Thyroid gland (tissue), 4 donors: ENCODE measurements at regions not wholly inside any gene's neighbourhood (a gene's known extent, or its start where the extent isn't known, plus 50 kb on each side); places are given as distances from the start of the nearest gene placed in this dataset.

ENCODE experiments used
- DNase-seq, 2 donors: peaks; one replicate each; pipeline ENCODE4 v3.0.0-alpha.2; 2019
- H3K27ac ChIP-seq, 3 donors: fragments of 200-600 bp; sonication (generic); 1 replicate in 2 of 3; 2 replicates in 1 of 3; pipeline ENCODE4 v1.5.1; 2016 to 2019; ENCODE audit warnings: mild to moderate bottlenecking in 1 of 3, moderate library complexity in 1 of 3
- H3K27me3 ChIP-seq: fragments of 200-600 bp; sonication (generic); one replicate; pipeline ENCODE4 v1.5.1; 2019
- H3K36me3 ChIP-seq, 2 donors: fragments of 200-600 bp; sonication (generic); one replicate each; pipeline ENCODE4 v1.5.1; 2016 to 2019
- H3K4me1 ChIP-seq, 2 donors: fragments of 200-600 bp; sonication (generic); one replicate each; pipeline ENCODE4 v1.5.1; 2017 to 2019
- H3K4me3 ChIP-seq, 3 donors: fragments of 200-600 bp; sonication (generic); replicated peaks in 1 of 3; 1 replicate in 2 of 3; 2 replicates in 1 of 3; pipeline ENCODE4 v1.5.1; 2016; ENCODE audit warnings: mild to moderate bottlenecking in 1 of 3
- H3K9me3 ChIP-seq: fragments of 200-600 bp; sonication (generic); one replicate; pipeline ENCODE4 v1.5.1; 2017
- POLR2A ChIP-seq, 2 donors: fragments of 450-650 bp; IDR thresholded peaks; one replicate each; pipeline ENCODE4 v1.6.1; 2017; ENCODE audit warnings: antibody characterized with exemption in 2 of 2, mild to moderate bottlenecking in 2 of 2, moderate library complexity in 1 of 2
- WGBS, 2 donors: methylation state at CpG; one replicate each; pipeline ENCODE4 v1.1.5; 2017; 5-methylcytosine and 5-hydroxymethylcytosine counted together
- intact Hi-C: fragments of 100-400 bp; cut with DNase I; formaldehyde crosslinking; loops from one replicate; pipeline ENCODE4 v1.15.1; 2023
- TF ChIP-seq, protein P1 (sequence below), 6 experiments: fragments of 200-600 bp in 3 of 6; fragments of 450-650 bp in 3 of 6; sonication (generic) in 3 of 6; IDR thresholded peaks; one replicate each; pipeline ENCODE4 v1.5.1; 2016 to 2019; ENCODE audit warnings: antibody characterized with exemption in 6 of 6, mild to moderate bottlenecking in 2 of 6, inconsistent platforms in 1 of 6, moderate library complexity in 1 of 6

DNA sequence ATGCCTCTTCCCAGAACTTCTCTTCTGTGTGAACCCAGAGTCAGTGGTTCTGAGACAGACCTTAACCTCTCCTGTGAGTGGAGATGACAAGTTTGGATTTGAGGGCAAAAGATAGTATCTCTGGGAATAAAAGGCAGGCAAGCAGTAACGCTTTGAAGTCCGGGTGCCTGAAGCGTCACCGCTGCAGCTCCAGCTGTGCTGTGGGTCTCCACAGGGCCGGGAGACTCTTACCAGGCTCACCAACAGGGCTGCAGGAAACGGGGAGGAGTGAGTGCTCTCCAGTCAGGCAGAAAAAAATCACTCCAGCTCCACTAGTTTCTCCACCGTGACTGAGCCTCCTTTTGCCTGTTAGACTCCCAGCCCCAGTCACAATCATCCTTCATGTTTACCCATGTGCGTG is 79.7 kb upstream of the MAP4K4 start:
- Histone ChIP-seq H3K9me3 (no peaks in the 10 kb centered on the region), H3K36me3 (no peaks in the 10 kb centered on the region), H3K4me3 (no peak overlapping the region), H3K27me3 (no peaks in the 10 kb centered on the region), H3K27ac (no peak overlapping the region), H3K4me1 (no peaks in the 10 kb centered on the region)
- peak; percentile 17 to 18 for DNase-seq
- intact Hi-C loops = no loop called here
- TF ChIP-seq POLR2A (IDR thresholded peaks at IDR 0.05) = no peak
- TF ChIP-seq, protein P1, sequence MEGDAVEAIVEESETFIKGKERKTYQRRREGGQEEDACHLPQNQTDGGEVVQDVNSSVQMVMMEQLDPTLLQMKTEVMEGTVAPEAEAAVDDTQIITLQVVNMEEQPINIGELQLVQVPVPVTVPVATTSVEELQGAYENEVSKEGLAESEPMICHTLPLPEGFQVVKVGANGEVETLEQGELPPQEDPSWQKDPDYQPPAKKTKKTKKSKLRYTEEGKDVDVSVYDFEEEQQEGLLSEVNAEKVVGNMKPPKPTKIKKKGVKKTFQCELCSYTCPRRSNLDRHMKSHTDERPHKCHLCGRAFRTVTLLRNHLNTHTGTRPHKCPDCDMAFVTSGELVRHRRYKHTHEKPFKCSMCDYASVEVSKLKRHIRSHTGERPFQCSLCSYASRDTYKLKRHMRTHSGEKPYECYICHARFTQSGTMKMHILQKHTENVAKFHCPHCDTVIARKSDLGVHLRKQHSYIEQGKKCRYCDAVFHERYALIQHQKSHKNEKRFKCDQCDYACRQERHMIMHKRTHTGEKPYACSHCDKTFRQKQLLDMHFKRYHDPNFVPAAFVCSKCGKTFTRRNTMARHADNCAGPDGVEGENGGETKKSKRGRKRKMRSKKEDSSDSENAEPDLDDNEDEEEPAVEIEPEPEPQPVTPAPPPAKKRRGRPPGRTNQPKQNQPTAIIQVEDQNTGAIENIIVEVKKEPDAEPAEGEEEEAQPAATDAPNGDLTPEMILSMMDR (IDR thresholded peaks at IDR 0.05) = no peak
- 42 to 50% methylated on average over 6 to 8 of the region's 8 CpGs for WGBS, 2 donors

- Histone ChIP-seq H3K27ac (no peak overlapping the region), H3K9me3 (no peaks in the 10 kb centered on the region), H3K36me3 (no peaks in the 10 kb centered on the region), H3K4me3 (no peak overlapping the region), H3K27me3 (no peaks in the 10 kb centered on the region), H3K4me1 (no peaks in the 10 kb centered on the region)
- TF ChIP-seq, protein P1 (IDR thresholded peaks at IDR 0.05) = no peak
- TF ChIP-seq POLR2A (IDR thresholded peaks at IDR 0.05) = no peak
- intact Hi-C loops = no loop called here
- no peak for DNase-seq
- WGBS, 2 donors = 81 to 87% methylated on average over 8 of the region's 8 CpGs
Measured at GRCh38 chr2:101617188-101617587, 80.3 kb upstream of the MAP4K4 start.

- H3K9me3 ChIP-seq = no peaks in the 10 kb centered on the region
- 89 to 97% methylated on average over 5 of the region's 5 CpGs for WGBS, 2 donors
- no peaks in the 10 kb centered on the region for H3K27me3 ChIP-seq
- no peaks in the 10 kb centered on the region for H3K36me3 ChIP-seq
- H3K27ac ChIP-seq = no peak overlapping the region
- no peak overlapping the region for H3K4me3 ChIP-seq
- no peaks in the 10 kb centered on the region for H3K4me1 ChIP-seq
- intact Hi-C loops = no loop called here
- no peak for DNase-seq
- TF ChIP-seq POLR2A (IDR thresholded peaks at IDR 0.05) = no peak
- TF ChIP-seq, protein P1 (IDR thresholded peaks at IDR 0.05) = no peak
Measured at GRCh38 chr2:101614127-101614759, 83.3 kb upstream of the MAP4K4 start.

- intact Hi-C loops = no loop called here
- Histone ChIP-seq H3K4me1 (no peaks in the 10 kb centered on the region), H3K4me3 (no peak overlapping the region), H3K27ac (no peak overlapping the region), H3K27me3 (no peaks in the 10 kb centered on the region), H3K9me3 (no peaks in the 10 kb centered on the region), H3K36me3 (no peaks in the 10 kb centered on the region)
- no peak for DNase-seq
- WGBS, 2 donors = 79 to 83% methylated on average over 14 to 15 of the region's 15 CpGs
- TF ChIP-seq POLR2A (IDR thresholded peaks at IDR 0.05) = no peak
- TF ChIP-seq, protein P1 (IDR thresholded peaks at IDR 0.05) = no peak
Measured at GRCh38 chr2:101613056-101613704, 84.3 kb upstream of the MAP4K4 start.

DNA sequence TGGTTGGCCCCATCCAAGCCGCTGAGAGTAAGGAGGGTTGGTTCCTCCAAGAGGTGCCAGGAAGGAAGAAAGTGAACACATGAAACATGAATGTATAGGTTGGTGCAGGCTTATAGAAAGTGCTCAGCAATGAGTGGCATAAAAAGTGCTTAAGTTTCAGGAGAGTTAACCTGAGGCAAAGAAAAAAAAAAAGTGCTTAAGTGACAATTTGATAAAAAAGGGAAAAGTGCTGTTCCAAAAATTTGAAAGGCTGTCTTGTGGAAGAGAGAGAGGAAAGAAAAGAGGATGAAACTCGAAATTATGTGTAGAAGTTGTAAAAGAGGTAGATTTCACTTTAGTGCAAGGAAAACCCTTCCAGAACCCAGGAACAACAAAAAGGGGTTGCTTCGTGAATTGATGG is 85.5 kb upstream of the MAP4K4 start:
- DNase-seq = no peak
- 93 to 94% methylated on average over 3 of the region's 3 CpGs for WGBS, 2 donors
- Histone ChIP-seq H3K4me3 (no peak overlapping the region), H3K27me3 (no peaks in the 10 kb centered on the region), H3K36me3 (no peaks in the 10 kb centered on the region), H3K9me3 (no peaks in the 10 kb centered on the region), H3K4me1 (no peaks in the 10 kb centered on the region), H3K27ac (no peak overlapping the region)
- intact Hi-C loops = no loop called here
- TF ChIP-seq, protein P1 (IDR thresholded peaks at IDR 0.05) = no peak
- TF ChIP-seq POLR2A (IDR thresholded peaks at IDR 0.05) = no peak
